ENCODE measurements at regions not wholly inside any gene's neighbourhood (a gene's known extent, or its start where the extent isn't known, plus 50 kb on each side); places are given as distances from the start of the nearest gene placed in this dataset.

- no peak for DNase-seq
Observed at GRCh38 chr2:239700686-239701345, 300.0 kb upstream of the HDAC4 start.

- DNase-seq: no peak
Observed at GRCh38 chr2:239697399-239698164, 296.8 kb upstream of the HDAC4 start.

GRCh38 chr2:239696559-239697207, 295.9 kb upstream of the HDAC4 start:
- DNase-seq: no peak

GRCh38 chr2:239695728-239696240, 295.0 kb upstream of the HDAC4 start:
- no peak for DNase-seq

DNA sequence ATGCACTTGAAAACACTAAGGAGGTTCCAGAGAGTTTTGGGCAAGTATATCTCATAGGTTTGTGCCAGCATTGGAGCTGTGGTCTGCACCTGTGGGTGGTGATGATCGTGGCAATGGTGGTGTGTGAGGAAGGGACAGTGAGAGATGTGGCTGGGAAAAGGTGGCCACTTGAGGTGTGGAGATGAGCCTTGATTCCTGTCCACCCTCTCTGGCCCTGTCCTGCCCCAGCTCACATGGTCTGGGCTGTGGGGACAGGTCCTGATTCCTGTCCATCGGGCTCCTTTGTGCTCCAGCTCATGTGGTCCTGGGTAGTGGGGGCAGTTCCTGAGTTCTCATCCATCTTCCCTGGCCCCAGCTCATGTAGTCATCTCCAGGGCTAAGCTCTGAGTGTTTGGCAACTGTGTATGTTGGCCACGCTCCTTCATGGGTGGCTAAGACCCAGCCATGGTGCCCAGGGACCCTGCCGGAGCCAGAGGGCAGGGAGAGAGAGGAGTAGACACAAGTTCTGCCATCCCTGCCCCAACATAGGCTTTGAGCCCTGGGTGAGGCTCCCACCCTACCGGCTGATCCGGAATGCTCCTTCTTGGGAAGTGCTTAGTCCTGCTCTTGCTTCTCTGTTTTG, 294.4 kb upstream of the HDAC4 start:
- no peak for DNase-seq

GRCh38 chr2:239694487-239694886, 293.7 kb upstream of the HDAC4 start:
- no peak for DNase-seq

- no peak for DNase-seq
Observed at GRCh38 chr2:239693761-239694415, 293.1 kb upstream of the HDAC4 start.

DNA sequence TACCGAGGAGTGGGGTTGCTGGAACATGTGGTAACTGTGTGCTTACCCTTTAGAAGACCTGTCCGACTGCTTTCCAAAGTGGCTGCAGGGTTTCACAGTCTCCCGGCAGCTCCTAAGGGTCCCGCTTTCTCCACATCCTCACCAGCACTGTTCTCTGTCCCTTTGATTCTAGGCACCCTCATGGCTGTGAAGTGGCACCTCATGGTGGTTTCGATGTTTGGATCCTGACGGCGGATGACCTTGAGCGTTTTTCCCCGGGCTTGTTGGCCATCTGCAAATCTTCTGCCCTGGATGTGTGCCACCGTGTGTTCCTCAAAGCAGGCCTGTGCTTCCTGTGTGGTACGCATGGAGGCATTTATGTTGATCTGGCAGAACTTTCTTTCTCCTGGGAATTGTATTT, 292.5 kb upstream of the HDAC4 start:
- no peak for DNase-seq

DNA sequence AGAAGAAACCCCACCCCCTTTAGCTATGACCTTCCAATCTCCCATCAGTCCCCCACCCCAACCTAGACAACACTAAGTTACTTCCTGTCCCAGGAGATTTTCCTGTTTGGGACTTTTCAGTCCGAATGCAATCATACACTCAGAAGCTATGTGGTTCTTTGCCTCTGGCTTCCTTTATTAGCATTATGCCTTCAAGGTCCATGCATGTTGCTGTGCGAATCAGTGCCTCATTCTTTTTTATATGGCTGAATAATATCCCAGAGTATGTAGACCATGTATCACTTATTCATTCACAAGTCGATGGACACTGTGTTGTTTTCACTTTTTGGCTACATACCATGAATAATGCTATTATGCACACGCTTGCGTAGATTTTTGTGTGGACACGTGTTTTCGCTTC, 292.1 kb upstream of the HDAC4 start:
- DNase-seq: no peak

GRCh38 chr2:239692362-239692851, 291.6 kb upstream of the HDAC4 start:
- DNase-seq: no peak

DNA sequence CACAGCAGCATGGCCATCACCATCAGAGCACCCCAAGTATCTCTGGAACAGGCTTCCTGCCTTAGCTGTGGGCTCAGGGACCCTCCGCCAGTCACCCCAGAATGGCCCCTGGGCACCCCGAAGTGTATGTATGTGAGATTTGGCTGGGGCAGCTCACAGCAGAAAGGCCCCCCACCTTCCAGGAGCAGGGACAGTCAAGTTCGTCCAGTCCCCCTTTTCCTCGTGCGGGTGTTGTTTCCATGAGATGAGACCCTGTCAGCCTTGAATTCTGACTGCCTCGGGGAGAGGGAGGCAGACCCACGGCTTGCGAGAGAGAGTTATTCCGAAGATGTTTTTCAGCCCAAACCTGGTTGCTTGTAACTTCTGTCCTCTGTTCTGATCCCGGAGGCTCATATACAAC, 290.9 kb upstream of the HDAC4 start:
- no peak for DNase-seq

DNA sequence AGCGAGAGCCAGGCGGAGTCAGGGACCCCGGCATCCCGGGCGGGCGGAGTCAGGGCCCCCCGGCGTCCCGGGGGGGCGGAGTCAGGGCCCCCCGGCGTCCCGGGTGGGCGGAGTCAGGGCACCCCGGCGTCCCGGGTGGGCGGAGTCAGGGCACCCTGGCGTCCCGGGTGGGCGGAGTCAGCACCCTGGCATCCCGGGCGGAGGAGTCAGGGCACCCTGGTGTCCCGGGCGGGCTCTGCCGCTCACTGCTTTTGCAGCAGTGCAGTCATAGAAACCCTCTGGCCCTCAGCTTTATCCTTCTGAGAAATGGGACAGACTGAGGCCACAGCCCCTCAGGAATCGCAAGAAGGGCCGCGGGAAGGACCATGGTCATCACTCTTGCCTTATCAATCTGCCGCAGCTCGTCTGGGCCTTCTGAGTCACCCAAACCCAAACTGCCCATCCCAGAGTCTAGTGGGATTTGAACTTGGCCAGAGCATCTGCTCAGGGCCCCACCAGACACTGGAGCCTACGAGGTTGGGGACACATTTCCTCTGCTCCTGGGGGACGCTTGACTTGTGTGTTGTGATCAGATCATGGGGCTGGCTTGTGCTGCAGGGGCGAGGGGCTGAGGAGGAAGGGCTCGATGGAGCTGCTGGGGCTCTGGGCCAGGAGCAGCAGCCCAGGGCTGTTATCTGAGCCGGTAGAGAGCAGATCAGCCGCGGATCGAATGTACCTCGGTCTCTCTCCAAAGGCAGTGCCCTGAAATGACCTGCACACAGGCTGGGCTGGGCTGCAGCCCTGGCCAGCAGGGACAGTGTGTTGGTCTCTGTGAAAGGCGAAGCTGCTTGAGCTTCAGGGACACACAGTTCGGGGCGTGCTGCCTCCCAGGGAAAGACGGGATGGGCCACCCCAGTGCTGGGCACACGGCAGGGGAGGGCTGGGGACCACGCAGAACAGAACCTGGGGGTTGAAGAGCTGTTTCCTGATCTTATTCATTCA, 290.1 kb upstream of the HDAC4 start:
- DNase-seq: no peak

DNA sequence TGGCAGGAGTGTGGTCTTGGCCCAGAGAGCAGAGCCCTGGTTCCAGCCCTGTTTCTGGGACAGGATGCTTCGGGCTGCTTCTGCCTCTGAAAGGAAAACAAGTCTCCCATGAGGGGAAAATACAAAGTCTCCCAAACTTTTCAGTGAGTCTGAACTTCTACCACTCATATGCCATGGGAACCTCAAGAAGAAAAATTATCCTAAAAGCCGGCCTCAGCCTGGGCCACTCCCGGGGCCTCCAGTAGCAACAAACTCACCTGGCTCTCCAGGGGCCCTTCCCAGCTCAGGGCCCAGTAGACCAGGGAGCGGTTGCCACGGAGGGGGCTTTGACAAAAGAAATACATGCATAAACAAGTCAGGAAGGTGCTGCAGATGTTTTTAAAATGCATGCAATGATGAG, 289.2 kb upstream of the HDAC4 start:
- DNase-seq: no peak

DNA sequence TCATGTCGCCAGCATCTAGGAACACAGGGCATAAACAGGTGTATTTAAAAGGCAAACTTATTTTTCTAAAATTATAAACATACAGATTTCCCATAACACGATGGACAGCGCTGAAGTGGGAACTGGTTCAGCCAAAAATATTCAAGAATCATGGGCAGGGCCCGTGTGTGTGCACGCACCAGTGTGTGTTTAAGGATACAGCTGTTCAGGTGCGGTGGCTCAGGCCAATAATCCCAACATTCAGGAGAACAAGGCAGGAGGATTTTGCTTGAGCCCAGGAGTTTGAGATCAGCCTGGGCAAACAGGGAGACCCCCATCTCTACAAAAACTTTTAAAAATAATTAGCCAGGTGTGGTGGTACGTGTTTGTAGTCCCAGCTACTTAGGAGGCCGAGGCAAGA, 288.6 kb upstream of the HDAC4 start:
- no peak for DNase-seq

DNA sequence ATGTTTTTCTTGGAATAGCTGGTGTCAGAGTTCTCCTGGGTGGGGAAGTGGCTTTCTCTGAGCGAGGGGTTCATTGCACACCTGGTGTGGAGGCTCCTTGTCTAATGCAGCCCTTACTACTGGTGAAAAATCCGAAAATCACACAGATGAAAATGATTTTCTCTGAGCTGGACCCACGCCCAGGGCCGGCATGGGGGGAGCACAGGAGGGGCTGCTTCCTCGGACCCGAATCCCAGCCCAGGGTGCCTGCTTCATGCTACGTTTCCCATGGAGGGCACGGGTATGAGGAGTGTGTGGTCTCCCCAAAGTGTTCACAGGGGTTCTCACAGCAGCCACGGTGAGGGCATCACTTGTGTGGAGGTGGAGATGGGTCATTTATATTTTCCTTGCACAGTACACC, 288.0 kb upstream of the HDAC4 start:
- DNase-seq: no peak

DNA sequence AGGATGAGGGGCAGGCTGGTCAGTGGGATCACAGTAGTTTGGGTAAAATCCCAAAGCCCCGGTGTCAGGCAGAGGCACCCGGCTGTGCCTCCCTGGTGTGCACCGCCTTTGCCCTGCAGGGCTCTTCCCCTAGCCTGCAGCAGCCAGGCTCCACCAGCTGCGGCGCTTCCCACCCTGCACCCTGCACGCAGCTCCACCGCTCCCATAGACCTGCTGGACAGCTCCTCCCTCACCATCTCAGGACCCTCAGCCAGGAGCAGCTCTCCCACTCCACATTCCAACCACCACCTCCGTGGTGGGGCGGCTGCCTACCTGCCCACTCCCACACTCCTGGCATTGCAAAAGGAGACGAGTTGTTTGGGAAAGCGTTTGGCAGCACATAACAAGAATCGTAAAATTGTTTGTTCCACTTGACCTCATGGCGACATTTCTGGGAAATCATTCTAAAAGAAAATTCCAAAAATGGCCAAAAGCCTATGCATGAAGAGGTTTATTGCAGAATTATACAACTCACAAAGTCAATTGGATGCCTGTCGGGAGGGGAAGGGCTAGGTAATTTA, 287.4 kb upstream of the HDAC4 start:
- no peak for DNase-seq

- no peak for DNase-seq
Observed at GRCh38 chr2:239687441-239687840, 286.6 kb upstream of the HDAC4 start.

GRCh38 chr2:239685965-239686364, 285.1 kb upstream of the HDAC4 start:
- DNase-seq: no peak

DNA sequence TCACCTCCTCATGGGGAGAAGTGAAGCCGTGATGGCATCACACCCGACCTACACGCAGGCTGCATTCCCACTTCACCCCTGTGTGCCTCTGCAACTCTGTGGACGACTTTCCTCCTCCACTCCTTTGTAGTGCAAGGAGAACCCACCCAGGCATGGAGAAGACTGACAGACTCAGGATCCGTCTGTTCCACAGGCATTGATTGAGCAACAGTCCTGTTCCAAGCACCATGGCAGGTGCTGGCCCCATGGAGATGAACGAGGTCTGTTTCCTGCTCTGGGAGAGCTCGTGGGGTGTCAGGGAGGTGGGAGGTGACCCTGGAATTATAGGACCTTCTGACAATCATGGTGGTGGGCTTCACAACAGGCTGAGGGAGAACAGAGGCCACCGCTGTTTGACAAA, 284.7 kb upstream of the HDAC4 start:
- no peak for DNase-seq

GRCh38 chr2:239684996-239685395, 284.2 kb upstream of the HDAC4 start:
- DNase-seq: no peak

DNA sequence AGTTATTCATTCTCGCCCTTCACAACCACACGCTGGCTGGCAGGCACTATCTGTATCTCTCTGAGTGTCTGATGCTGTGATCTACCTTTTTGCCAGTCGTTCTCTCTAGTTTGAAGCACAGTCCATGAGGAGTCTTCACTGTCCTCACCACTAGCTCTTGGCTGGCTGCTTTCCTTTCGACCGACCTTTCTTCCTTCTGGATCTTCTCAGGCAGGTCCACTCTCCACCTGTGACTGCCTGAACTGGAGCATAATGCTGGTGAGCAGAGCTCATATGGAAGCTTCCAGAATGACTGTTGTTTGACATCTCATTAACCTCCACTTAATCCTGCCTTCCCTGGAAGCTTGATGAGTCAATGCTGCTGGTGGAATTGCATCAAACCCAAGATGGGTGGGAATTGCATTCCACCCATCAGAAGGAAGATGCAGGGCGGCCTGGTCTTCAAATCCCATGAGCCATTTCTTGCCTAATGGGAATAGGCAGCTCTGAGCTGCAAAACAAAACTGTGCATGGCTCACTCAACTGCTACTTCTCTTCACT, 283.5 kb upstream of the HDAC4 start:
- DNase-seq: no peak

Data from activated gamma-delta T cell treated with Interleukin-2 at 50 U/mL for 16 hours (primary cell).